Osteocyte (in vitro differentiated cells): ENCODE measurements at regions not wholly inside any gene's neighbourhood (a gene's known extent, or its start where the extent isn't known, plus 50 kb on each side); places are given as distances from the start of the nearest gene placed in this dataset.

Experiments used
- DNase-seq: peaks from one replicate; pipeline ENCODE4 v3.0.0; 2021; ENCODE audit warnings: mixed read lengths; ENCODE audit not compliant: unreplicated experiment; ENCODE audit errors: extremely low spot score
- H3K27ac Mint-ChIP-seq: one replicate; pipeline ENCODE4 v1.8.0; 2021; ENCODE audit warnings: mild to moderate bottlenecking, mixed read lengths; ENCODE audit not compliant: unreplicated experiment
- H3K27me3 Mint-ChIP-seq: one replicate; pipeline ENCODE4 v1.8.0; 2021; ENCODE audit warnings: mixed read lengths; ENCODE audit not compliant: unreplicated experiment
- H3K36me3 Mint-ChIP-seq: one replicate; pipeline ENCODE4 v1.8.0; 2021; ENCODE audit warnings: mixed read lengths; ENCODE audit not compliant: unreplicated experiment
- H3K4me1 Mint-ChIP-seq: one replicate; pipeline ENCODE4 v1.8.0; 2021; ENCODE audit warnings: mixed read lengths; ENCODE audit not compliant: unreplicated experiment
- H3K4me3 Mint-ChIP-seq: one replicate; pipeline ENCODE4 v1.8.0; 2021; ENCODE audit warnings: mild to moderate bottlenecking, moderate library complexity, mixed read lengths; ENCODE audit not compliant: unreplicated experiment
- H3K9me3 Mint-ChIP-seq: one replicate; pipeline ENCODE4 v1.8.0; 2021; ENCODE audit warnings: mixed read lengths; ENCODE audit not compliant: unreplicated experiment
- CTCF ChIP-seq: fragments of 200-600 bp; sonication (generic); IDR thresholded peaks from 2 replicates; pipeline ENCODE4 v1.5.0; 2021; ENCODE audit warnings: antibody characterized with exemption, mild to moderate bottlenecking, moderate library complexity

DNA sequence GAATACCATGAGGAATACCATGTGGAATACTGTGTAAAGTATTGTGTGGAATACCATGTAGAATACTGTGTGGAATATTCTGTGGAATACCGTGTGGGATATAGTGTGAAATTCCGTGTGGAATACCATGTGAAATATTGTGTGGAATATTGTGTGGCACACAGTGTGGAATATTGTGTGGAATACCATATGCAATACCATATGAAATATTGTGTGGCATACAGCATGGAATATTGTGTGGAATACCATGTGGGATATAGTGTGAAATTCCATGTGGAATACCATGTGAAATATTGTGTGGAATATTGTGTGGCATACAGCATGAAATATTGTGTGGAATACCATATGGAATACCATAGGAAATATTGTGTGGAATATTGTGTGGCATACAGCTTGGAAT, 135.1 kb upstream of the CHST15 start:
- no peak overlapping the region for H3K27ac Mint-ChIP-seq
- H3K27me3 Mint-ChIP-seq = peaks cover 6% of the 10 kb centered on the region
- no peak for TF ChIP-seq CTCF
- H3K4me1 Mint-ChIP-seq = peaks cover 4% of the 10 kb centered on the region
- no peak for DNase-seq
- peaks cover 22% of the 10 kb centered on the region for H3K9me3 Mint-ChIP-seq
- H3K4me3 Mint-ChIP-seq = no peak overlapping the region
- no peaks in the 10 kb centered on the region for H3K36me3 Mint-ChIP-seq

DNA sequence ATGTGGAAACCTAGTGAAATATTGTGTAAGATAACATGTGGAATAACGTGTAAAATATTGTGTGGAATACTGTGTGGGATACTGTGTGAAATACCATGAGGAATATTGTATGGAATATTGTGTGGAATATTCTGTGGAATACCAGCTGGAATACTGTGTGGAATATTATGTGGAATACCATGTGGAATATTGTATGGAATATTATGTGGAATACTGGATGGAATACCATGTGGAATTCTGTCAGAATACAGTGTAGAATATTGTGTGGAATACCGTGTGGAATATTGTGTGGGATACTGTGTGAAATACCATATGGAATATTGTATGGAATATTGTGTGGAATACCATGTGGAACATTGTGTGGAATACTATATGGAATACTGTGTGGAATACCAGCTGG, 134.6 kb upstream of the CHST15 start:
- Mint-ChIP-seq H3K36me3 (no peaks in the 10 kb centered on the region), H3K4me1 (peaks cover 5% of the 10 kb centered on the region), H3K4me3 (no peak overlapping the region), H3K27me3 (peaks cover 6% of the 10 kb centered on the region), H3K27ac (no peak overlapping the region), H3K9me3 (peaks cover 22% of the 10 kb centered on the region)
- no peak for TF ChIP-seq CTCF
- DNase-seq = no peak

GRCh38 chr10:124227055-124227975, 133.9 kb upstream of the CHST15 start:
- Mint-ChIP-seq H3K36me3 (no peaks in the 10 kb centered on the region), H3K27me3 (no peaks in the 10 kb centered on the region), H3K4me3 (no peak overlapping the region), H3K27ac (no peak overlapping the region), H3K9me3 (peaks cover 22% of the 10 kb centered on the region), H3K4me1 (peaks cover 11% of the 10 kb centered on the region)
- DNase-seq = no peak
- TF ChIP-seq CTCF = no peak

DNA sequence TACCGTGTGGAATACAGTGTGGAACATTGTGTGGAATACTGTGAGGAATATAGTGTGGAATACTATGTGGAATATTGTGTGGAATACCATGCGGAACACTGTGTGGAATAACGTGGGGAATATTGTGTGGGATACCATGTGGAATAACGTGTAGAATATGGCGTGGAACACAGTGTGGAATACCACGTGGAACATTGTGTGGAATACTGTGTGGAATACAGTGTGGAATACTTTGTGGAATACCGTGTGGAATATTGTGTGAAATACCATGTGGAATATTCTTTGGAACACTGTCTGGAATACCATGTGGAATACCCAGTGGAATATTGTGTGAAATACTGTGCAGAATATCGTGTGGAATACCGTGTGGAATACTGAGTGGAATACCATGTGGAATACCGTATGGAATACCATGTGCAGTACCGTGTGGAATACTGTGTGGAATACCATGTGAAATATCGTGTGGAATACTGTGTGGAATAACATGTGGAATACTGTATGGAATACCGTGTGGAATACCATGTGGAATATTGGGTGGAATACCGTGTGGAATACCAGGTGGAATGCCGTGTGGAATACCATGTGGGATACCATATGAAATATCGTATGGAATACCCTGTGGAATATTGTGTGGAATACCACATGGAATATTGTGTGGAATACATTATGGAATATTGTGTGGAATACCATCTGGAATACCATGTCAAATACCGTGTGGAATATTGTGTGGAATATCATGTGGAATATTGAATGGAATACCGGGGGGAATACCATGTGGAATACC, 133.1 kb upstream of the CHST15 start:
- TF ChIP-seq CTCF = no peak
- no peak for DNase-seq
- peaks cover 22% of the 10 kb centered on the region for H3K9me3 Mint-ChIP-seq
- peaks cover 20% of the 10 kb centered on the region for H3K4me1 Mint-ChIP-seq
- H3K27ac Mint-ChIP-seq = no peak overlapping the region
- no peaks in the 10 kb centered on the region for H3K36me3 Mint-ChIP-seq
- no peak overlapping the region for H3K4me3 Mint-ChIP-seq
- H3K27me3 Mint-ChIP-seq = no peaks in the 10 kb centered on the region
